ENCODE measurements at regions not wholly inside any gene's neighbourhood (a gene's known extent, or its start where the extent isn't known, plus 50 kb on each side); places are given as distances from the start of the nearest gene placed in this dataset.
"Not testable (repeated sequence)": the region's sequence is repeated elsewhere in the genome, so short reads cannot be mapped to it uniquely, and the experiment has no call there.

DNA sequence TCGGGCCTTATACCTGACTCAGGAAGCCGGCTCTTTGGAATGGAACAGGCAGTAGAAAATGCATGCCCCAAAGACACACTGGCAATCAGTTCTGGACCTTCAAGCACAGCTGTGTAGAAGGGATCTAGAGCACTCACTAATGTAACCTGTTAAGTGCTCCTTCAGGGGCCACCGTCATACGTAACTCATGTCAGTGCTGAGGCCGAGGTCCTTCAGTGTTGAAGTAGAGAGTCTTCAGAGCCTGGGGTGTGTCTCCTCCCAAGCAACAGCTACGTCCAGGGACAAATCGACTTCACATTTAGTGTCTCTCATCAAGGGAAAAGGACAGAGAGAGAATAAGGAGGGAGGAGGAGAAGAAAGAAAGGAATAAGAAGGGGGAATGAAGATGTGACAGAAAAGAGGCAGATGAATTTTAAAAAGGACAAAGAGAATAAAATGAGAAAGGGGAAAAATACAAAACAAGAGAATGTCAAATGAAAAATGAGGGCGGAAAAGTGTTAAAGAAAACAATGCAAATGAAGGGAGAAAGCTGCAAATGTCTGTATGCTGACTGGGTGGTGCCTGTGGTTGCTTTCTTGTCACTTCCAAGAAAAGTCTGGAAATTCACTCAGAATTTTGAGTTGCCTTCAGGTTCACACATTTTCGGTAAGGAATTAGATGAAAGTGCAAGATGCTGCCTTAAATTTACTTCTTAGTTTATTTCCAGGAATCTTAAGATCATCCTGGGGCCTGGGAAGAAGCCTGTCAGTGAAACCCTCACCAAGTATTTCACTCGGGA is 989.4 kb downstream of the GRID1 start:
- Mint-ChIP-seq H3K4me3 (no peak overlapping the region), H3K36me3 (no peaks in the 10 kb centered on the region), H3K27me3 (no peaks in the 10 kb centered on the region), H3K9me3 (peaks cover 0 to 12% (median 3%) of the 10 kb centered on the region in 7 donors), H3K27ac (no peak overlapping the region), H3K4me1 (no peaks in the 10 kb centered on the region)
- DNase-seq, result no peak
- no peak for ATAC-seq (ENCODE audit: low read depth in 2 of 2)

DNA sequence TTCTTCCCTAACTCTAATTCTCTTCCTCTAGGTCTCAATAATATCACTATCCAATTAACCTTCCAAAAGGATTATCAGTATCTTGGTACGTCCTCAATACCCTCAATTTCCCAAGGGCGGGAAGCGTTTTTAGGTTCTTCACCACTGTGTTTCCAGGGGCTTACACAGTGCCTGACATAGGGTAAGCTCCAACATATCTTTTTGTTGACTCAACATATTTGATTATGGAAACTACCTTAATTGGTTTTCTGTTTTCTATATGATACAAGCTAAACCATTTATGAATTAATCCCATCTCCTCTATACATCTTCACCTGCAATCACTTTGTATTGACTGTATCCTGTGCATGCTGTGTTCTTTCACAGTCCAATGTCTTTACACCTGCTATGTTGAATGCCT is 987.3 kb downstream of the GRID1 start:
- H3K36me3 Mint-ChIP-seq, result no peaks in the 10 kb centered on the region
- no peaks in the 10 kb centered on the region for H3K4me1 Mint-ChIP-seq
- H3K9me3 Mint-ChIP-seq, result peaks cover 0 to 10% (median 3%) of the 10 kb centered on the region in 7 donors
- H3K27me3 Mint-ChIP-seq, result no peaks in the 10 kb centered on the region
- no peak overlapping the region for H3K27ac Mint-ChIP-seq
- DNase-seq, result no peak
- no peak for ATAC-seq (ENCODE audit: low read depth in 2 of 2)
- no peak overlapping the region for H3K4me3 Mint-ChIP-seq

DNA sequence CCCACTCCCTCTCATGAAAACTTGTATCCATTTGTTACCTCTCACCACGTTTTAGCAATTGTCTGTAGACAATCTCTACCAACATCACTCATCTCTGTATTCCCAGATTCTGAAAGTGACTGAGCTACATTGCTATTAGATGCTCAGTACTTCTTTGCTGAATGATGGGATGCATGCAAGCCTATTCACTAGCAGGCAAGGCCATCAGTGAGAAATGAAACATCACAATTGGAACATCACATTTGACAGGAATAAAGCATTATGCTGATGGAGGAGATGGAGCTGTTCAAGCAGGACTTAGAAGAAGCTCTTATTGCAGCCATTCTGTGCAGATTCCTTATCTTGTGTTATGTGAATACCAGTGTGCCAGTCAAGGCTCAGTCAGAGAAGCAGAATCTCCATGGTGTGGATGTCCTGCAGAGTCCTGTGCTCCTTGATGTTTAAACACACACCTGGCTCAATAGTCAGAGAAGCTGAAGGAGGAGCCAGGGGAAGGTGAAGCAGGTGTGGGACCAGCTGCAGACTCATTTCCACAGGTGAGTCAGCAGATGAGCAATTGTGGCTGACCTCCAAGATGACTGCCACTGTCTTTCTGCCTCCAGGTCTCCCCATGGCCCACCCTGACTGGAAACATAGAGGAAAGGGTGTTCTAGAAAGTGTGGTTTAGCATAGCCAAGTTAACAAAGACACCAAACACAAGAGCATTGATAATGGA is 965.5 kb downstream of the GRID1 start:
- ATAC-seq (ENCODE audit: low read depth in 2 of 2), result no peak
- Mint-ChIP-seq H3K9me3 (peaks cover 0 to 6% (median 2%) of the 10 kb centered on the region in 7 donors), H3K27ac (no peak overlapping the region), H3K4me1 (no peaks in the 10 kb centered on the region), H3K4me3 (no peak overlapping the region), H3K36me3 (no peaks in the 10 kb centered on the region), H3K27me3 (no peaks in the 10 kb centered on the region)
- DNase-seq, result no peak

DNA sequence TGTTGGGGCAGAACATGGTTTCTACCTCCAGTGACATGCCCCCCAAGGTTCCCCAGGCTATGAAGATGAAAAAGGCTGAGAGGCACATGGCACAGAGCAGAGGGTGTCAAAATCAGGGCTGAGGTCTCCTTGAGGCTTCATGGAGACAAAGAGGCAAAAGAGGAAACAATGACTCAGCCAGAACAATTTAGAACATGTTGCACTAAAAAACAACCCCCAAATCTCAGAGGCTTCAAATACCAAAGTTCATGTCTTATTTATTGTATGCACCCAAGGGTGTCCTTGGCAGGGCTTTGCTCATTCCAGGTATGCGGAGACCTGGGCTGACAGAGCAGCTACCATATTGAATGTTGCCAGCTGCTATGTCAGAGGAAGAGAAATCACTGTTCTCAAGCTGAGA is 964.1 kb downstream of the GRID1 start:
- no peak overlapping the region for H3K4me3 Mint-ChIP-seq
- ATAC-seq (ENCODE audit: low read depth in 2 of 2) (no peak), DNase-seq (no peak)
- H3K27me3 Mint-ChIP-seq, result no peaks in the 10 kb centered on the region
- H3K4me1 Mint-ChIP-seq, result no peaks in the 10 kb centered on the region
- peaks cover 0 to 8% (median 6%) of the 10 kb centered on the region in 7 donors for H3K9me3 Mint-ChIP-seq
- no peaks in the 10 kb centered on the region for H3K36me3 Mint-ChIP-seq
- no peak overlapping the region for H3K27ac Mint-ChIP-seq

DNA sequence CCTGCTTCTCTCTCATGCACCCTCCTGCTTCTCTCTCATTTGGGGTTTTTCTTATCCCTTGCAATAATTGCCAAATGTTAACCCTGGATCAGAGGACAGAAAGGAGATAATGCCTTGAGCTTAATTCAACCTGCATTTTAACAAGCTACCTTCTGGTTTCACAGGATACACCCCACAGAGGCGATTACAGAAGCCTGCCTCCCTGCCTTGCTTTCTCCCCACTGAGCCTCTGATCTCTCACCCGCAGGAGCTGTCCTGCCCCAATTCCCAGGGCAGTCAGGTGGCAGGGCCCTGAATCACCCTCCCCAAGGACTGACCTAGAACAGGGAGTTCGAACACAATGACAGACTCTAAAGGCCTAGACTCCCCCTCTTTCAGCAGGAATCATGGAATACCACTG is 959.5 kb downstream of the GRID1 start:
- Mint-ChIP-seq H3K27me3 (no peaks in the 10 kb centered on the region), H3K4me3 (peak overlapping the region in 1 of 8 donors; percentile 43), H3K9me3 (peaks cover 8 to 30% (median 11%) of the 10 kb centered on the region in 7 donors), H3K4me1 (no peaks in the 10 kb centered on the region), H3K36me3 (no peaks in the 10 kb centered on the region), H3K27ac (peak overlapping the region in 1 of 6 donors; percentile 15)
- DNase-seq (no peak), ATAC-seq (ENCODE audit: low read depth in 2 of 2) (no peak)

DNA sequence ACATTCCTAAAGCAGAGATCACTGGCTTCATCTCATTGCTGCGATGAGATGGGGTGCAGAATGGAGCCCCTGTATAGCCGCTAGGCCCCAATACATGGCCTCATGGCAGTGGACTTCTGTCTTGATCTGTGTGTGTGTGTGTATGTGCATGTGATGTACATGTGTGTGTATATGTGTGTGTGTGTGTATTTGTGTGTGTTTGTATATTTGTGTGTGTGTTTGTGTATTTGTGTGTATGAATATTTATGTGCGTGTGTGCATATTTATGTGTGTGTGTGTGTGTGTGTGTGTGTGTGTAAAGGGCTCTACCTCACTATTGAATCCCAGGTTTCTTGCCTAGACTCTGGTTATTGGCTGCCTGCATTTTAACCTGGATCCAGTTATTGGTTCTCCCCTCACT is 958.2 kb downstream of the GRID1 start:
- H3K4me3 Mint-ChIP-seq, result no peak overlapping the region
- no peak for DNase-seq
- H3K27ac Mint-ChIP-seq, result no peak overlapping the region
- no peaks in the 10 kb centered on the region for H3K36me3 Mint-ChIP-seq
- no peaks in the 10 kb centered on the region for H3K27me3 Mint-ChIP-seq
- peaks cover 8 to 30% (median 11%) of the 10 kb centered on the region in 7 donors for H3K9me3 Mint-ChIP-seq
- ATAC-seq (ENCODE audit: low read depth in 2 of 2), result no peak
- H3K4me1 Mint-ChIP-seq, result no peaks in the 10 kb centered on the region

DNA sequence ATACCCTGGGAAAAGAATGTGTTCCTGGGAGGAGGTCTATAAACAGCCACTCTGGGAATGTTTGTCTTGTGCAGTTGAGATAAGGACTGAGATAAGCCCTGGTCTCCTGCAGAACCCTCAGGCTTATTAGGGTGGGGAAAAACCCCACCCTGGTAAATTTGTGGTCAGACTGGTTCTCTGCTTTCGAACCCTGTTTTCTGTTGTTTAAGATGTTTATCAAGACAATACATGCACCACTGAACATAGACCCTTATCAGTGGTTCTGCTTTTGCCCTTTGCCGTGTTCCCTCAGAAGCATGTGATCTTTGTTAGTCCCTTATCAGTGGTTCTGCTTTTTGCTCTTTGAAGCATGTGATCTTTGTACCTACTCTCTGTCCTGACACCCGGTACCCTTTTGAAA is 956.0 kb downstream of the GRID1 start:
- not testable (repeated sequence) for H3K4me1 Mint-ChIP-seq; DNase-seq; ATAC-seq (ENCODE audit: low read depth in 2 of 2); H3K27ac Mint-ChIP-seq; H3K27me3 Mint-ChIP-seq; H3K4me3 Mint-ChIP-seq; H3K36me3 Mint-ChIP-seq
- H3K9me3 Mint-ChIP-seq, result peaks cover 8 to 30% (median 14%) of the 10 kb centered on the region in 7 donors

DNA sequence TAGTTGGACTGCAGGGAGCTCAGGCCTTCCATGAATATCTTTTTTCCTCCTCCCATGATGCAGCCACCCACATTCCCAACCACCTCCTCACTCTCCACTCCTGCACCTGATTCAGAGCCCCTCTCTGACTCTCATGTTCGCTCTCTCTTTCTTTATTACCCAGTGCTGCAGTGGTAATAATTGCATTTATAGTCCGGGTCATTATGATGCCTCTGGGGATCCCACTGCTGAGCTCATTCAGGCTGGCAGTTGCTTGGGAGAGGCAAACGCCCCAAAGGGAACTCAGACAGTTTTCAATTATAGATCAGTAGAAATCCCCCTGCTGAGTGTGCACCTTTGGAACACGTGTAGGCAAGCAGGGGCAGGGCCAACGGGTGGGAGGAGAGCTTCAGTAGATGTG is 953.0 kb downstream of the GRID1 start:
- H3K4me3 Mint-ChIP-seq, result no peak overlapping the region
- DNase-seq (no peak), ATAC-seq (ENCODE audit: low read depth in 2 of 2) (no peak)
- H3K9me3 Mint-ChIP-seq, result peaks cover 4 to 25% (median 8%) of the 10 kb centered on the region in 7 donors
- H3K27ac Mint-ChIP-seq, result peak overlapping the region in 1 of 6 donors; percentile 61
- H3K36me3 Mint-ChIP-seq, result no peaks in the 10 kb centered on the region
- no peaks in the 10 kb centered on the region for H3K27me3 Mint-ChIP-seq
- H3K4me1 Mint-ChIP-seq, result no peaks in the 10 kb centered on the region

DNA sequence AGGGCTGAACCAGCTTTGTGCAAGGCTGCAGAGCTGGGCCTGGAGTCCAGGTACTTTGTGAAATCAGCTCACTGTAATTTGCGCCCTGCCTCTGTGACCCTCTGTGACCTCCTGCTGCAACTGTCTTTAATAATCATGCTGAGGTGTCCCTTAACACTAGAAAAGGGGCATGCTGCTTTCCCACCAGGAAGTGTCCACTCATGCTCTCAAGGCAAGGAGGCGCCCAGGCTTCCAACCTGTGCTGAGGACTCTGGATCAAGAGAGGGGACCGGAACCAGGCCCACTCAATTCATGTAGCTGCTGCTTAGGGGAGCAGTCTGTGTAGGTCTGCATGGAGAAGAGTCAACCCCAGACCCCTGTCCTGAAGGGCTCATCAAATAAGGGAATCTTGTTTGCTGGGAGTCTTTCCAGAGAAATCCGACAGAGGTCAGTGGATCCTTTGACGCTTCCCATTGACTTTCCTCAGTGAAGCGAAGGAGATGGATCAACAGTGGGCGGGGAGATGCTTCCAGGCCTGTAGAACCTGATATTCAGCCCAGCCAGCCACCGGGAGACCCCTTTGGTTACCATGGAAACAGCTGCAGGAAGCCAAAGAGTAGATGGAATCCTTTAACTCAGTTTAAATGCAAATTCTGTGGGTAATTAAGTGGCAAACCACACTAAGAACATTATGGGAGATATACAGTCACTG is 945.9 kb downstream of the GRID1 start:
- ATAC-seq (ENCODE audit: low read depth in 2 of 2) (no peak), DNase-seq (no peak)
- Mint-ChIP-seq H3K9me3 (peaks cover 0 to 4% (median 0%) of the 10 kb centered on the region in 7 donors), H3K4me3 (peak overlapping the region in 1 of 8 donors; percentile 29), H3K27ac (no peak overlapping the region), H3K4me1 (no peaks in the 10 kb centered on the region), H3K27me3 (no peaks in the 10 kb centered on the region), H3K36me3 (no peaks in the 10 kb centered on the region)

DNA sequence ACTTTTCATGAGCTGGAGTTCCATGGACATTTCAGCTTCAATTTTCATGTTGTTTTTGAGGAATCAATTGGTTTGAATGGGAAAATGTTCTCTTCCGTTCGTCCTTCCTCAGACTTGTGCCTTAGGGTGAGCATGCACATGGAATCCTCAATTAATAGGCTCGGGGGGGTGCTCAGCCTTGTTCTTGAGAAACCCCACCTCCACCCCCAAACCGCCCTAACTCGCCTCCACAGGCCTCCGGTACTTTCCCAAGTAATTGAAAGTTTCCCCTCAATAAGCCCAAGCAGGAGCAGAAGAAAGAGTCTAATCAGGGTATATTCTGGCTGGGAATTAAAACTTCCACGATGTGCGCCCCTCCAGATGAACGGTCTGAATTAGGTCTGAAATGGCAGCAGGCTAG is 945.2 kb downstream of the GRID1 start:
- Mint-ChIP-seq H3K36me3 (no peaks in the 10 kb centered on the region), H3K27me3 (no peaks in the 10 kb centered on the region)
- no peak for DNase-seq

DNA sequence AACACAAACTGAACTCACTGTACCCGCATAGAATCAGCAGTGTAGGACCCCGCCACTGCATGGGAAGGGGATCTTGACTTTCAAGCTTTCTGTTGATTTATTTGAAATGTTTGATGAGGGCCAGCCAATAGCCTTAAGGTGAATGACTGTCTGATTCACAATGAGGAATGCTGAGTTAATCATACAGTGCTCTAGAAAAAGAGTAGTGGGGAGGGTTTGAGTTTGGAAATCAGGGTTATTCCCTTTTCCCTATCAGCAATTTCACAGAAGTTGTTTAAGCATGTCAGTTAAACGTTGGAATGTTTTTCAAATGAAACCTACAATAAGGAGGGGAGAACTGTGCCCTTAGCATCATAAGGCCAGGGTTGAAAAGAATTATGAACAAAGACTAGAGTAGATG is 937.5 kb downstream of the GRID1 start:
- Mint-ChIP-seq H3K27ac (no peak overlapping the region), H3K9me3 (peaks cover 0 to 4% (median 0%) of the 10 kb centered on the region in 7 donors), H3K27me3 (no peaks in the 10 kb centered on the region), H3K4me1 (no peaks in the 10 kb centered on the region), H3K4me3 (no peak overlapping the region), H3K36me3 (no peaks in the 10 kb centered on the region)
- DNase-seq (no peak), ATAC-seq (ENCODE audit: low read depth in 2 of 2) (no peak)

More for the DNA sequence above, 945.2 kb downstream of the GRID1 start:
- Mint-ChIP-seq H3K4me1 (no peaks in the 10 kb centered on the region), H3K9me3 (peaks cover 0 to 4% (median 0%) of the 10 kb centered on the region in 7 donors), H3K4me3 (no peak overlapping the region), H3K27ac (no peak overlapping the region)
- ATAC-seq (ENCODE audit: low read depth in 2 of 2), result no peak

DNA sequence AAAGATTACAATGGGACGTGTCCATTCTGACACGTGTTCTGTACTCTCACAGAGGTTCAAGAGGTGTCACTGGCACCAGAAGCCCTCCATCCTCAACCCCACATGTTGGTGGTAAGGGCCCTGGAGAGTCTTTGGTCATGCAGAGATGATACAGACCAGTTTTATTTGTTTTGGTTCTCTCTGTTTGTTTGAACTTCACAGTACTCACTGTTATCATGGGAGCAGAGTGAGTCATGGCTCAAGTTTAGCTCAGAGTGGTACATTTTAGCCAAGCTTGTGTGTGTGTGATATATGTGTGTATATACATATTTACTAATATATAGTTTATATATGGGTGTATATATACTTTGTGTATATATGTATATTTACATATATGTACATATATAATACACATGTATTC is 935.6 kb downstream of the GRID1 start:
- no peaks in the 10 kb centered on the region for H3K27me3 Mint-ChIP-seq
- H3K27ac Mint-ChIP-seq, result no peak overlapping the region
- H3K9me3 Mint-ChIP-seq, result peaks cover 0 to 4% (median 0%) of the 10 kb centered on the region in 7 donors
- no peak overlapping the region for H3K4me3 Mint-ChIP-seq
- DNase-seq (no peak), ATAC-seq (ENCODE audit: low read depth in 2 of 2) (no peak)
- no peaks in the 10 kb centered on the region for H3K4me1 Mint-ChIP-seq
- no peaks in the 10 kb centered on the region for H3K36me3 Mint-ChIP-seq

DNA sequence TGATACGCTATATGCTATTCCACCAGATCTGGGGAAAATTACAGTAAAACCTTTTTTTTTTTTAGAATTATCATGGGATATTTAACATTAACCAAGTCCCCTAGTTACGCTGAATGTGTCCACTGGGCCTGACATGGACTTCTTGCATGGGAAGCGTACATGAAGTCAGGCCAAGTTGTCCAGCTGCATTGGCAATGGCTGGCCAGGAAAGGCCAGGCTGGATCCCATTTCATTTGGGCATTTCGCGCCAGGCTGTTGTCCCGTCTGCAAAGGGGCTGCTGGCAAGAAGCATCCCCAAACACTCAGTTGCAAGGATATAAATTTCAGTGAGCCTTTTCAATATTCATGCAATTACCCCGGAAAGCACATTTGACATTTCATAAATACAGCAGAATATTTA is 933.3 kb downstream of the GRID1 start:
- ATAC-seq (ENCODE audit: low read depth in 2 of 2), result no peak

DNA sequence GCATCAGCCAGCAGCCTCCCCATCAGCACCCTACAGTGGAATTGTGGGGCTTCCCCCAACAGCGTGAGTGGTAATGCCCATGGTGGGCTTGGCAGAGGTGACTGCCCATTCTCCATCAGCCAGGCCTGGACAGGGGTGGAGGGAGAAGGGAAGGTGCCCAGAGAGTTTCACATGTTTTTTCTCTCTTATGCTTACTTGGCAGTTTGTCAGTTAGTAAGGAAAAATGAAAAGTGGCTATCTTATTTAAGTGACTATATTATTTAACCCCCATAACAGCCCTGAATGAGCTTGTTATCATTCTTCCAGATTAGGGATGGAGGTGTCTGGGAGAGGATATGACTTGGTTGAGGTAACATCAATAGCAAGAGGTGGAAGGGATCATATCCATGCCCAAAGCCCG is 921.7 kb downstream of the GRID1 start:
- peaks cover 0 to 12% (median 0%) of the 10 kb centered on the region in 7 donors for H3K9me3 Mint-ChIP-seq
- no peaks in the 10 kb centered on the region for H3K27me3 Mint-ChIP-seq
- H3K4me1 Mint-ChIP-seq, result no peaks in the 10 kb centered on the region
- no peak overlapping the region for H3K4me3 Mint-ChIP-seq
- DNase-seq, result no peak
- ATAC-seq (ENCODE audit: low read depth in 2 of 2), result no peak
- no peak overlapping the region for H3K27ac Mint-ChIP-seq
- H3K36me3 Mint-ChIP-seq, result no peaks in the 10 kb centered on the region

More for the DNA sequence above, 933.3 kb downstream of the GRID1 start:
- no peak overlapping the region for H3K27ac Mint-ChIP-seq
- DNase-seq, result no peak
- H3K9me3 Mint-ChIP-seq, result peaks cover 0 to 9% (median 0%) of the 10 kb centered on the region in 7 donors
- H3K36me3 Mint-ChIP-seq, result no peaks in the 10 kb centered on the region
- no peaks in the 10 kb centered on the region for H3K4me1 Mint-ChIP-seq
- no peak overlapping the region for H3K4me3 Mint-ChIP-seq
- H3K27me3 Mint-ChIP-seq, result peaks cover 0 to 12% (median 0%) of the 10 kb centered on the region in 3 donors
